Body of pancreas (tissue), 4 donors: ENCODE measurements at regions not wholly inside any gene's neighbourhood (a gene's known extent, or its start where the extent isn't known, plus 50 kb on each side); places are given as distances from the start of the nearest gene placed in this dataset.

Experiments
- ATAC-seq: fragments of 150-250 bp; one replicate; pipeline ENCODE4 v1.9.1; 2016
- DNase-seq, 4 donors: peaks; one replicate each; pipeline ENCODE4 v3.0.0-alpha.2; 2019
- H3K27ac ChIP-seq, 4 donors: fragments of 200-600 bp; sonication (generic); 1 replicate in 3 of 4; 2 replicates in 1 of 4; pipeline versions ENCODE4 v1.5.1 to v1.6.1; 2016 to 2019; ENCODE audit warnings: mild to moderate bottlenecking in 1 of 4, mixed read lengths in 1 of 4, moderate library complexity in 1 of 4
- H3K27me3 ChIP-seq, 2 donors: fragments of 200-600 bp; sonication (generic); one replicate each; pipeline ENCODE4 v1.6.0; 2016; ENCODE audit warnings: mild to moderate bottlenecking in 1 of 2
- H3K36me3 ChIP-seq, 2 donors: fragments of 200-600 bp; sonication (generic); replicated peaks in 1 of 2; 2 replicates each; pipeline ENCODE4 v1.5.1; 2016; ENCODE audit warnings: low read depth in 2 of 2; ENCODE audit not compliant: insufficient read depth in 1 of 2
- H3K4me1 ChIP-seq: fragments of 200-600 bp; sonication (generic); one replicate; pipeline ENCODE4 v1.6.0; 2016
- H3K4me3 ChIP-seq, 2 donors: fragments of 200-600 bp; sonication (generic); 1 replicate in 1 of 2; 2 replicates in 1 of 2; pipeline ENCODE4 v1.5.1; 2016 to 2019
- H3K9me3 ChIP-seq, 3 donors: fragments of 200-600 bp; sonication (generic); 1 replicate in 2 of 3; 2 replicates in 1 of 3; pipeline ENCODE4 v1.5.1; 2016
- POLR2A ChIP-seq, 3 donors: fragments of 450-650 bp; IDR thresholded peaks; one replicate each; pipeline ENCODE4 v1.6.1; 2016; ENCODE audit warnings: antibody characterized with exemption in 3 of 3, mild to moderate bottlenecking in 2 of 3
- WGBS, 2 donors: methylation state at CpG; one replicate each; pipeline ENCODE4 v1.1.5; 2017; 5-methylcytosine and 5-hydroxymethylcytosine counted together
- intact Hi-C: fragments of 100-400 bp; cut with DNase I; formaldehyde crosslinking; loops from one replicate; pipeline ENCODE4 v1.15.1; 2023
- TF ChIP-seq, protein P1 (sequence below), 7 experiments: fragments of 450-650 bp in 4 of 7; fragments of 200-600 bp in 3 of 7; sonication (generic) in 3 of 7; IDR thresholded peaks; one replicate each; pipeline ENCODE4 v1.5.1; 2016 to 2019; ENCODE audit warnings: antibody characterized with exemption in 7 of 7

DNA sequence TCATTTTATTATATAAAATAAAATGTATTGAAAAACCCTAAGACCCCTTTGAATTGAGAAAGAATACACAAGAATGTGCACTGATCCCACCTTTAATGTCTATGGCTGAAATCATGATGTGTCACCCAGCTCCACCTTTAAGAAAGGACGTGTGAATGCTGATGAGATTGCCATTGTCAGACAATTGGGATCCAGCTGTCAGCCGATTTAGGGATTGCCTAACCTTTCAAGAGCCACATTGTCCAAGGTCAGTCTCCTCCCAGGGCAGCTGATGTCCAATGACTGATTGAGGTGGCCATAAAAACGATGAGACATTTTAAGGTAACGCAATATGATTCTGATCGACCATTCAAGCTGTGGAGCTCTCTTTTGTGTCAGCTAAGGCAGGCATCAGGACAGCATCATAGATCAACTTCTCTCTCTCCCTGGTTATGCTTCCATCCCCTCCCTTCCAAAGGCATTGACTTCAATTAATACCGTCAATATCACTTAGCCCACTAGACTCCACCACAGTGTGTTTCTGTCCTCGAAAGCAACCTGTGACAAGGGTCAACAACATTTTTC, 1676.4 kb downstream of the PCDH7 start:
- TF ChIP-seq POLR2A (IDR thresholded peaks at IDR 0.05): no peak
- TF ChIP-seq, protein P1, sequence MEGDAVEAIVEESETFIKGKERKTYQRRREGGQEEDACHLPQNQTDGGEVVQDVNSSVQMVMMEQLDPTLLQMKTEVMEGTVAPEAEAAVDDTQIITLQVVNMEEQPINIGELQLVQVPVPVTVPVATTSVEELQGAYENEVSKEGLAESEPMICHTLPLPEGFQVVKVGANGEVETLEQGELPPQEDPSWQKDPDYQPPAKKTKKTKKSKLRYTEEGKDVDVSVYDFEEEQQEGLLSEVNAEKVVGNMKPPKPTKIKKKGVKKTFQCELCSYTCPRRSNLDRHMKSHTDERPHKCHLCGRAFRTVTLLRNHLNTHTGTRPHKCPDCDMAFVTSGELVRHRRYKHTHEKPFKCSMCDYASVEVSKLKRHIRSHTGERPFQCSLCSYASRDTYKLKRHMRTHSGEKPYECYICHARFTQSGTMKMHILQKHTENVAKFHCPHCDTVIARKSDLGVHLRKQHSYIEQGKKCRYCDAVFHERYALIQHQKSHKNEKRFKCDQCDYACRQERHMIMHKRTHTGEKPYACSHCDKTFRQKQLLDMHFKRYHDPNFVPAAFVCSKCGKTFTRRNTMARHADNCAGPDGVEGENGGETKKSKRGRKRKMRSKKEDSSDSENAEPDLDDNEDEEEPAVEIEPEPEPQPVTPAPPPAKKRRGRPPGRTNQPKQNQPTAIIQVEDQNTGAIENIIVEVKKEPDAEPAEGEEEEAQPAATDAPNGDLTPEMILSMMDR (IDR thresholded peaks at IDR 0.05): no peak
- no peaks in the 10 kb centered on the region for H3K27me3 ChIP-seq
- H3K4me1 ChIP-seq: no peaks in the 10 kb centered on the region
- WGBS, 2 donors: 47 to 76% methylated on average over 7 of the region's 7 CpGs
- no peaks in the 10 kb centered on the region for H3K36me3 ChIP-seq
- DNase-seq: no peak
- no peak for ATAC-seq
- intact Hi-C loops: no loop called here
- no peak overlapping the region for H3K27ac ChIP-seq
- no peaks in the 10 kb centered on the region for H3K9me3 ChIP-seq
- H3K4me3 ChIP-seq: no peak overlapping the region

DNA sequence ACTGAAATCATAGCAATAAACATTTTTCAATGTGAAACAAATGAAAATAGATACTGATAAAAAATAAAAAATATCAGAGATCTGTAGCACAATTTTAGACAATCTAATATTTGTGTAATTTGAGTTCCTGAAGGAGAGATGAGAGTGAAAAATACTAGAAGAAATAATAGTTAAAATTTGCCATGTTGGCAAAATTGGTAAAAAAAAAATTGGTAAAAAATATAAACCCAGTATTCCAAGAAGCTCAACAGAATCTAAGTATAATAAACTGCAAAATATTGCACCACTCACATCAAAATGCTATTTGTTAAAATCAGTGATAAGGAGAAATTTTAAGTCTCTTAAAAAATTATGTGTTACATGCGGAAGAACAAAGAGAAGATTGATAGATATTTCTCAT, 1680.7 kb downstream of the PCDH7 start:
- DNase-seq (no peak), ATAC-seq (no peak)
- 77 to 89% methylated on average over 1 of the region's 1 CpG for WGBS, 2 donors
- Histone ChIP-seq H3K4me1 (no peaks in the 10 kb centered on the region), H3K9me3 (no peaks in the 10 kb centered on the region), H3K4me3 (no peak overlapping the region), H3K27ac (no peak overlapping the region), H3K27me3 (no peaks in the 10 kb centered on the region), H3K36me3 (no peaks in the 10 kb centered on the region)
- TF ChIP-seq, protein P1 (IDR thresholded peaks at IDR 0.05): no peak
- no peak for TF ChIP-seq POLR2A (IDR thresholded peaks at IDR 0.05)
- intact Hi-C loops: no loop called here

DNA sequence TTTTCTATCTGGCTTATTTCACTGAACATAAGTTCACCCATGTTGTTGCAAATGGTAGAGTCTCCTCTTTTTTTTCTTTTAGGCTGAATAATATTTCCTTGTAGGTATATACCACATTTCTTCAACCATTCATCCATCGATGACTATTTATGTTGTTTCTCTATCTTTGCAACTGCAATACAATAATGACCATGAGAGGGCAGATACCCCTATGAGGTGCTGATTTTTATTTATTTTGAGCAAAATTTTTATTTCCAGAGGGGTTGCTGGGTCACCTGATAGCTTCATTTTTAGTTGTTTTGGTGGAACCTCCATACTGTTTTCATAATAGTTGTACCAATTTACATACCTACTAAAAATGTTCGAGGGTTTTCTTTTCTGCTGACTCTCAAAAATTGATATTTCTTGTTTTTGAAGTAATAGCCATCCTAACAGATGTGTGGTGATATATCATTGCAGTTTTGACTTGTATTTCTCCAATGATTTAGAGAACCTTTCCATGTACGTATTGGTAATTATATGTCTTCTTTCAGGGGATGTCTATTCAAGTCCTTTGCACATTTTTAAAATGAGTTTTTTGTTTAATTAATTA, 1697.0 kb downstream of the PCDH7 start:
- H3K4me1 ChIP-seq: no peaks in the 10 kb centered on the region
- no peak for TF ChIP-seq POLR2A (IDR thresholded peaks at IDR 0.05)
- TF ChIP-seq, protein P1 (IDR thresholded peaks at IDR 0.05): peak in 1 of 7 experiments; percentile 9
- no peaks in the 10 kb centered on the region for H3K36me3 ChIP-seq
- WGBS, 2 donors: 64 to 75% methylated on average over 3 of the region's 3 CpGs
- intact Hi-C loops: no loop called here
- no peaks in the 10 kb centered on the region for H3K27me3 ChIP-seq
- no peaks in the 10 kb centered on the region for H3K9me3 ChIP-seq
- no peak for DNase-seq
- no peak overlapping the region for H3K27ac ChIP-seq
- no peak overlapping the region for H3K4me3 ChIP-seq
- ATAC-seq: no peak

DNA sequence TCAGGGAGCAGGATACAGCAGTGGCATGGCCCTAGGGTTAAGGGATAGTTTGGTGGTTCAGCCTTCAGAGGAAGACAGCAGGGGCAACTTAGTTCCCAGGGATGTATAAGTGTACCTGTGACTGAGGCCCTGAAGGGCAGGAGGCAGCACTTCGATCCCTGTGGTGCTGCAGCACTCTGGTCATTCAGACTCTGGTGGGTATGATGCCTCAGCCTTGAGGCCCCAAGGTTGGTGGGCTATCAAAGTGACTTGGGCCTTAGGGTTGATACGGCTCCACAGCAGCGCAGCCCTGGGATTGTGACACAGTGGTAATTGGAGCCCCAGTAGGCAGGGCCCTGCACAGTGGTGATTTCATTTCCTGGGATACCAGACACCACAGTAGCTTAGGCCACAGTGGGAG, 1703.1 kb downstream of the PCDH7 start:
- DNase-seq (no peak), ATAC-seq (no peak)
- no peaks in the 10 kb centered on the region for H3K36me3 ChIP-seq
- H3K4me1 ChIP-seq: no peaks in the 10 kb centered on the region
- WGBS, 2 donors: 82 to 87% methylated on average over 3 of the region's 3 CpGs
- H3K27me3 ChIP-seq: no peaks in the 10 kb centered on the region
- H3K27ac ChIP-seq: no peak overlapping the region
- TF ChIP-seq, protein P1 (IDR thresholded peaks at IDR 0.05): no peak
- TF ChIP-seq POLR2A (IDR thresholded peaks at IDR 0.05): no peak
- H3K4me3 ChIP-seq: no peak overlapping the region
- intact Hi-C loops: no loop called here
- peaks cover 0 to 6% (median 0%) of the 10 kb centered on the region in 3 donors for H3K9me3 ChIP-seq

DNA sequence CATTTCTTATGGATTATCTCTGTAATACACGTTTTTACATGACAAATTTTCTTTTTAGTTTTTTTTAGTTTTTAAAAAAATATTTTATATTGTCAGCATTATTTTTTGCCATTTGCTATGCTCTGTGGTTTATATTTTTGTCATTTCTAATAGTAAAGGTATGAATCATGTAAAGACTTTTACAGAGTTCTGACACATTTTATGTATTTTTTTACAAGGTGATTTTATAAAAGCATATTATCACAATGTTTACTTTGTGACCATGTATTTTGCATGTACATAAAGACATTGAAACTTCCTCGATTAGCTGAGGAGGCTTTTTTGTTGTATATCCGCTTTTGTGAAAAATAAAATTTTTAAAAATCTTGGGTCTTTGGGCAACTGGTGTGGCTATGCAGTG, 1705.1 kb downstream of the PCDH7 start:
- no peak for TF ChIP-seq POLR2A (IDR thresholded peaks at IDR 0.05)
- TF ChIP-seq, protein P1 (IDR thresholded peaks at IDR 0.05): no peak
- H3K4me1 ChIP-seq: no peaks in the 10 kb centered on the region
- H3K27ac ChIP-seq: no peak overlapping the region
- H3K36me3 ChIP-seq: no peaks in the 10 kb centered on the region
- peaks cover 0 to 6% (median 0%) of the 10 kb centered on the region in 3 donors for H3K9me3 ChIP-seq
- intact Hi-C loops: no loop called here
- no peak for DNase-seq
- 49 to 56% methylated on average over 3 of the region's 3 CpGs for WGBS, 2 donors
- H3K4me3 ChIP-seq: no peak overlapping the region
- H3K27me3 ChIP-seq: no peaks in the 10 kb centered on the region
- ATAC-seq: no peak
